ENCODE measurements at regions not wholly inside any gene's neighbourhood (a gene's known extent, or its start where the extent isn't known, plus 50 kb on each side); places are given as distances from the start of the nearest gene placed in this dataset.
"Not testable (repeated sequence)": the region's sequence is repeated elsewhere in the genome, so short reads cannot be mapped to it uniquely, and the experiment has no call there.

DNA sequence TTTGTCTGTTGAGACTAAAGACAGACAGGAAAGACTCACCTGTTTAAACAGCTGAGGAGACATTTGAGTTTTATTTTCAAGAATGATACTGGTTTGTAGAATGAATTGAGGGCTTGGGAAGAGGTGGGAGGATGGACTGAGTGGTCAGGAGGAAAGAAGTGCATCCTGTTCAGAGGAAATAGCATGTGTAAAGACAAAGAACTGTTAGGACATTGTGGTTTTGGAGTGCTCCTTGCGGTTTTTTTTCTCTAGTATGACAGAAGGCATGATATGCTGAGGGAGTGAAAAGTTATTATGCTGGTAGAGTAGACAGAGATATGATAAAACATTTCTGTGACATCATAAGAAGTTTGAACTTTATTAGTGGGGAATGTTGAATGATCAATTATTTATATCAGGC, 270.7 kb upstream of the ELAVL2 start:
- Mint-ChIP-seq H3K4me1 (no peaks in the 10 kb centered on the region), H3K9me3 (peaks cover 14% of the 10 kb centered on the region), H3K36me3 (ENCODE audit: low read depth) (no peaks in the 10 kb centered on the region), H3K4me3 (no peak overlapping the region), H3K27me3 (no peaks in the 10 kb centered on the region), H3K27ac (no peak overlapping the region)
- no peak for DNase-seq
- ChIA-PET POLR2A (no interaction called here), CTCF (no interaction called here)

DNA sequence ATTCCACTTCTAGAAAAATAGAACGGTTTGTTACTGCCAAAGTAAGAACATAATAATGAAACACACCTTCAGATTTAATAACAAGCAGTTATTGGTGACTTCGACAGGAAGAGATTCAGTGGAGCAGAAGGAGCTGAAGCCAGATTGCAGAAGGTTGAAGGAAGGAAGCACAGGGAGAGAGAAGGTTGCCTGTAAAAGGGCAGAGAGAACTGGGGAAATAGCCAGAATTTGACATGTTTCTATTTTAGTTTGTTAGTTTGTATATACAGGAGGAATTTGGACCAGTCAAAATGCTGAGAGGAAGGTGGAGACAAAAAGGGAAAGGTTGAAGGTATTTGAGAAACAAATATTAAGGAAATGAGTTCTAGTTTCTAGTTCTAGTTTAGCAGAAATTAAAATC, 269.2 kb upstream of the ELAVL2 start:
- H3K9me3 Mint-ChIP-seq, result peaks cover 8% of the 10 kb centered on the region
- CTCF ChIA-PET, result no interaction called here
- no peak for DNase-seq
- H3K27me3 Mint-ChIP-seq, result no peaks in the 10 kb centered on the region
- no peaks in the 10 kb centered on the region for H3K4me1 Mint-ChIP-seq
- H3K4me3 Mint-ChIP-seq, result no peak overlapping the region
- H3K27ac Mint-ChIP-seq, result no peak overlapping the region
- POLR2A ChIA-PET, result no interaction called here
- H3K36me3 Mint-ChIP-seq (ENCODE audit: low read depth), result no peaks in the 10 kb centered on the region

DNA sequence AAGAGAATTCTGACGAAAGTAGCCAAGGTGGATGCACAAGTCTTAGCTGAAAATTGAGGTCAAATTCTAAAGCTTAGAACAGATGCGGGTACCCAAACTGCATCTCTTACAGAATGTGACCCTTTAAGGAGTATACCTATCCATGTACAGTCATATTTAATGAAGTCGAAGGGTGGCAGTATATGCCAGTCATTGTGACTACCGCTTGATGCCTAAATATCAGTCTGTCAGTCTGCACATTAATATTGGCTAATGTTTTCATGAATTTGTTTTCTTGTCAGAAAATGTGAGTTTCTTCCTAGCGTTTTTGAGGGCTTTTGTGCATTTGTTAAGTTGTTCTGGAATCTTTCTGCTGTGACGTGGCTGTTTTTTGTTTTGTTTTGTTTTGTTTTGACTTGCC, 264.5 kb upstream of the ELAVL2 start:
- Mint-ChIP-seq H3K4me1 (no peaks in the 10 kb centered on the region), H3K27ac (no peak overlapping the region), H3K27me3 (no peaks in the 10 kb centered on the region), H3K4me3 (no peak overlapping the region), H3K36me3 (ENCODE audit: low read depth) (no peaks in the 10 kb centered on the region), H3K9me3 (peaks cover 20% of the 10 kb centered on the region)
- CTCF ChIA-PET, result no interaction called here
- no peak for DNase-seq
- POLR2A ChIA-PET, result no interaction called here

DNA sequence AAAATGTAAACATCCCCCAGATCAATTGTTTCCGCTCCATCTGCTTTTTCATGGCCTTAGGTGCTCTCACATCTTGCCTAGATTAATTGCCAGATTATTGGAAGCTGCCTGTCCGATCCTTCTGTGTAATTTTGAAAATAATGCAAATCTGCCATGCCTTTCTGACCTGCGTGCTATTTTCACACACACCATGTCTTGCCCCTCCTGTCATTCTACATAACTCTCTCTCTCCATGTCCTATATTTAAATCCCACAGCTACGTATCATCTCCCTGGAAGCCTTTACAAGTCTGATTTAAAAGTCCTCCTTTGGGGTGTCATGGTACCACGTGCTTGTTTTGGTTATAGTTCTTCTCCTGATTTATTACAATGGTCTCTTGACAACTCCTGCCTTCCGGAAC, 247.6 kb upstream of the ELAVL2 start:
- H3K27me3 Mint-ChIP-seq, result no peaks in the 10 kb centered on the region
- H3K36me3 Mint-ChIP-seq (ENCODE audit: low read depth), result no peaks in the 10 kb centered on the region
- no peak overlapping the region for H3K4me3 Mint-ChIP-seq
- H3K27ac Mint-ChIP-seq, result no peak overlapping the region
- POLR2A ChIA-PET, result no interaction called here
- H3K4me1 Mint-ChIP-seq, result no peaks in the 10 kb centered on the region
- CTCF ChIA-PET, result no interaction called here
- H3K9me3 Mint-ChIP-seq, result peaks cover 11% of the 10 kb centered on the region
- DNase-seq, result no peak

DNA sequence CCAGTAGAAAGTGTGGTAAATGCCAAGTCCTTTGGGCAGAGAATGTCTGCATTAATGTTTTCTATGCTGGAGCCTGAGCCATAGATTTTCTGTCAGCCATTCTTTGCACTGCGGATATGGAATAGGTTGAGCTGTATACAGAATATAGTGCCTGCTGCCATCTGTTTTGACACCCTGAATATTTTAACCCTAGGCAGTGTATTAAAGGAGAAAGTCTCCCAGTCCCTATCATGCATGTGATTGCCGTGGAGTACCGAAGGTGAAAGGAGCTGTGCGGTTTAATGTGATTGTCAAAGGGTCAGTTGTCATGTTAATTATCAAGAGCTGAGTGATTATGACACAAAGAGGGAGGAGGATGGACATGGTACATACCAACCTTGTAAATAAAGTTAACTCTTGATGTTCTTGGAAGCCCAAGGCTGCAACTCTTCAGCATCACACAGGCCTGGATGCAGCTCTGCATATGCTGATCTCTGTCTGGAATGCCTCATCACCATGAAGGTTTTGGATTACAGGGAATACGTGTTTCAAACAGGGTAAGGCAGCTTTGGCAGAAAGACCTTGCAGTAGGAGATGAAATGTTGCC, 247.1 kb upstream of the ELAVL2 start:
- no peaks in the 10 kb centered on the region for H3K36me3 Mint-ChIP-seq (ENCODE audit: low read depth)
- no peaks in the 10 kb centered on the region for H3K4me1 Mint-ChIP-seq
- no peak overlapping the region for H3K4me3 Mint-ChIP-seq
- no peaks in the 10 kb centered on the region for H3K27me3 Mint-ChIP-seq
- no peak overlapping the region for H3K27ac Mint-ChIP-seq
- POLR2A ChIA-PET, result no interaction called here
- CTCF ChIA-PET, result no interaction called here
- peaks cover 11% of the 10 kb centered on the region for H3K9me3 Mint-ChIP-seq
- DNase-seq, result no peak

DNA sequence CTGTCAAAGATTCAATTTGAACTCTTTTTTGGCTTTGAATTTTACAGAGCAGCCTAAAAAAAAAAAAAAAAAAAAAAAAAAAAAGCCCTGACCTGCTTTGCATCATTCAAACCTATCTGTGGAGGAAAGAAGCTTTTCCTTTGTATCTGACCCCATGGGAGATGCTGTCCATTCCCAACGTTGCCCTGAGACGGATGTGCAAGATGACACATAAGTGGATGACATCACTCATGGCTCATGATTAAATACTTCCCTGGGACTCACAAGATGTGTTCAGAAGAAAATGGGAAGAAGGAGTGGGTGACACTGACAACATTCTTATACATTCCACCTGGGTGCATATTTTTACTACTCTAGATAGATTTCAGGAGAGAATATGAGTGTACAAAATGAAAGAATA, 245.7 kb upstream of the ELAVL2 start:
- no peak overlapping the region for H3K4me3 Mint-ChIP-seq
- H3K36me3 Mint-ChIP-seq (ENCODE audit: low read depth), result no peaks in the 10 kb centered on the region
- DNase-seq, result no peak
- ChIA-PET CTCF (no interaction called here), POLR2A (no interaction called here)
- H3K27ac Mint-ChIP-seq, result no peak overlapping the region
- no peaks in the 10 kb centered on the region for H3K27me3 Mint-ChIP-seq
- H3K9me3 Mint-ChIP-seq, result peaks cover 11% of the 10 kb centered on the region
- no peaks in the 10 kb centered on the region for H3K4me1 Mint-ChIP-seq

DNA sequence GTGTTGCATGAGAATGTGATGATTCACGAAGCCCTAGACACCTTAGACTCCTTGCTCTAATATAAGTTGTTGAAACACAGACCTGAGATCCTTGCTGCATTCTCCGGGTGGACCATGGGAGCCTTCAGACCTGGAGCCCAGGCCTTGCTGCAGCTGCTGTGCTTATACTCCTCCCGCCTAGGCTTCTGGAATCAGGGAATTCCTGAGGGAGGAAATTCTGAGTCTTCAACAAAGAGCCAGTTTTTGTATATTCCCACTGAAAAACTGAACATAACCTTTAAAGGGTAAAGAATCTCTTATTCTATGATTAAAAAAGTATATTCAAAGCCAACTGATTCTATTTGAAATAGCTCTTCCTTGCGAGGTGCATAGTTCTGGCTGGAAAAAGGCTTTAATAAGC, 245.1 kb upstream of the ELAVL2 start:
- no peaks in the 10 kb centered on the region for H3K4me1 Mint-ChIP-seq
- peaks cover 9% of the 10 kb centered on the region for H3K9me3 Mint-ChIP-seq
- POLR2A ChIA-PET, result no interaction called here
- no peaks in the 10 kb centered on the region for H3K27me3 Mint-ChIP-seq
- H3K4me3 Mint-ChIP-seq, result no peak overlapping the region
- no peaks in the 10 kb centered on the region for H3K36me3 Mint-ChIP-seq (ENCODE audit: low read depth)
- CTCF ChIA-PET, result no interaction called here
- no peak overlapping the region for H3K27ac Mint-ChIP-seq
- no peak for DNase-seq

DNA sequence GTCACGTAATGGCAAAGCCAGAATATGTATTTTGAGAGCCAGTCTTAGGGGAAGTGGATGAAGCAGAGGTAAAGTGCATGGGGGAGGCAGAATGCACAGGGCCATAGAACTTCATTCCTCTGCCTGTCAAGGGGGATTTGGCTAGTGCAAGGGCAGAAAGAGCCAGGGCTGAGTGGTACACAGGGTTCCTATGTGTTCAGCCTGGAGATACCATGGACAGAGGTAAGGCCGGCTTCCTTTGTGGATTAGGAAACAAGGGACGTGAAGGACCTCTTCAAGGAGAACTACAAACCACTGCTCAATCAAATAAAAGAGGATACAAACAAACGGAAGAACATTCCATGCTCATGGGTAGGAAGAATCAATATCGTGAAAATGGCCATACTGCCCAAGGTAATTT, 241.1 kb upstream of the ELAVL2 start:
- H3K4me1 Mint-ChIP-seq; DNase-seq; CTCF ChIA-PET; POLR2A ChIA-PET; H3K27me3 Mint-ChIP-seq; H3K9me3 Mint-ChIP-seq; H3K4me3 Mint-ChIP-seq; H3K36me3 Mint-ChIP-seq (ENCODE audit: low read depth); H3K27ac Mint-ChIP-seq: not testable (repeated sequence)

DNA sequence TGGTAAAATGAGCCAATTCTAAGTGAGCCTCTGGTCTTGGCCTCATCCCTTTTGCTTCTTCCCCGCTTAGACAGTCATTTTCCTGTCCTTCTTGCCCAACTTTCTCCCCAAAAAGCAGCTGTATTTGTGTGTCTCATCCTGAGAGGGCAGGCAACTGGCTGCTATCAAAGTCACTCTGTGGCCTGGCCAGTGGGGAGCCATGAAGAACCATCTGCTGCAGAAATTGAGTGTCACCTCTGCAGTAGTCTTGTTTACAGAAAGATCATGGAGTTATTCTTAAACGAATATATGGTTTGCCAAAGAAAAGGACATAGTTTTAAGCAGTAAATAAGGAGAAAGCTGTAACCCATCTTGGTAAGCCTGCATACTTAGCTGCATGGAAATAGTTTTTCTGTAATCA, 233.6 kb upstream of the ELAVL2 start:
- DNase-seq, result no peak
- Mint-ChIP-seq H3K36me3 (ENCODE audit: low read depth) (no peaks in the 10 kb centered on the region), H3K4me3 (no peak overlapping the region), H3K27ac (no peak overlapping the region), H3K27me3 (no peaks in the 10 kb centered on the region), H3K9me3 (peaks cover 5% of the 10 kb centered on the region), H3K4me1 (no peaks in the 10 kb centered on the region)
- ChIA-PET POLR2A (no interaction called here), CTCF (no interaction called here)

DNA sequence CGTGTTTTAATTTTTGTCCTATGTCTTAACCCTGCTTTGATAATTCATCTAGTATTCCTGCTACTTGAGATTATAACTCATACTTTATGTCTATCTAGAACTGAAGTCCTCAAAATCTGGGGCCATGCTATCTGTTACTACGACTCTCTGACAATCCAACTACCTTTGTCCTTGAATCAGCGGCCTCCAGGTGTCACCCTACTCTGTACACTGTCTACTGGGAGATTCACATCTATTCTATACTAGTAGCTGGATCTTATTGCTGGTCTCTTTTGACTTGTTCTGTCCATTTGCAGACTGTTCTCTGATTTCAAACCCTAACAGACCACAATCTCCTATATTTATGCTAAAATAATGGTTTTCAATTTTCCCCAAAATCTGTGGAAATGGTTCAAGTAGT, 225.5 kb upstream of the ELAVL2 start:
- Mint-ChIP-seq H3K27me3 (no peaks in the 10 kb centered on the region), H3K4me1 (no peaks in the 10 kb centered on the region), H3K4me3 (no peak overlapping the region), H3K27ac (no peak overlapping the region), H3K36me3 (ENCODE audit: low read depth) (no peaks in the 10 kb centered on the region), H3K9me3 (peaks cover 4% of the 10 kb centered on the region)
- no peak for DNase-seq
- POLR2A ChIA-PET, result no interaction called here
- CTCF ChIA-PET, result no interaction called here

DNA sequence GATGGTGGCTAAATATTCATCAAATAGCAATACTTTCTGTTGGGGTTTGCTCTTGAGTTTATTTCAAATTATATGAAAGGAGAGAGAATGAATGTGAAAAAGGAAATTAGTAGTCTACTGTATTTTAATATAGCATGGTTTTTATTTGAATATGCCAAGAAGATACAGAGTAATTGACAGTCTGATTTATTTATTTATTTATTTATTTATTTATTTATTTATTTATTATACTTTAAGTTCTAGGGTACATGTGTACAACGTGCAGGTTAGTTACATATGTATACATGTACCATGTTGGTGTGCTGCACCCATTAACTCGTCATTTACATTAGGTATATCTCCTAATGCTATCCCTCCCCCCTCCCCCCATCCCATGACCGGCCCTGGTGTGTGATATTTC, 224.2 kb upstream of the ELAVL2 start:
- H3K36me3 Mint-ChIP-seq (ENCODE audit: low read depth); H3K4me3 Mint-ChIP-seq; POLR2A ChIA-PET; H3K27ac Mint-ChIP-seq; DNase-seq; CTCF ChIA-PET; H3K4me1 Mint-ChIP-seq; H3K9me3 Mint-ChIP-seq; H3K27me3 Mint-ChIP-seq: not testable (repeated sequence)

DNA sequence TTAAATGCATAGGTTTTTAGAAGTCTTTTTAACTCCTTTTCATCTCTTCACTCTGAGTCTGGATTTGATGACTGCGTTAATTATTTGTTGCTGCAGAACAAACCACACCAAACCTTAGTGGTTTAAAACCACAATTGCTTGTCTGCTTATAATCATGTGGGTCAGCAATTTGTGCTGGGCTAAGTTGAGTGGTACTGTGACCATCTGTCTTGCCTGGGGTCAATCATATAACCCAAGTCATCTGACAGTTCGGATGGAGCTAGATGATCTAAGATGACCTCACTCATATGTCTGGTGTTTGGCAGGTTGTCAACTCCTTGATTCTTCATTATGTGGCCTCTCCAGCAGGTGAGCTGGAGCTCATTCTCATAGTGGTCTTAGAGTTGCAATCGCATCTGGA, 219.1 kb upstream of the ELAVL2 start:
- POLR2A ChIA-PET, result no interaction called here
- no peaks in the 10 kb centered on the region for H3K27me3 Mint-ChIP-seq
- H3K4me3 Mint-ChIP-seq, result no peak overlapping the region
- H3K36me3 Mint-ChIP-seq (ENCODE audit: low read depth), result no peaks in the 10 kb centered on the region
- H3K27ac Mint-ChIP-seq, result no peak overlapping the region
- CTCF ChIA-PET, result no interaction called here
- H3K9me3 Mint-ChIP-seq, result peaks cover 12% of the 10 kb centered on the region
- no peak for DNase-seq
- no peaks in the 10 kb centered on the region for H3K4me1 Mint-ChIP-seq

DNA sequence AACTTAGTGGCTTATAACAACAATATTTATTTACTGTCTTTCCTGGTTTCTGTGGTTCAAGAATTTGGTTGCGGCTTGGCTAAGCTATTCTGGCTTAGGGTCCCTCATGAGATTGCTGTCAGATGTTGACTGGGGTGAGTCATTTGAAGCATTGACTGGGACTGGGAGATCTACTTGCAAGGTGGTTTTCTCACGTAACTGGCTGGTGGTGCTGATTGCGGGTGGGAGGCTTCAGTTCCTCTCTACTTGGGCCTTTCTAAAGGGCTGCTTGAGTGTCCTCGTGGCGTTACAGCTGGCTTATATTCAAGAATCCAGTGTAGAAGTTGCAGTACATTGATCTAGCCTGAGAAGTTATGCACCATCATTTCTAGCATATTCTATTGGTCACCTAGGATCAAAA, 218.5 kb upstream of the ELAVL2 start:
- POLR2A ChIA-PET, result no interaction called here
- Mint-ChIP-seq H3K9me3 (peaks cover 15% of the 10 kb centered on the region), H3K27me3 (no peaks in the 10 kb centered on the region), H3K27ac (no peak overlapping the region), H3K4me3 (no peak overlapping the region), H3K4me1 (no peaks in the 10 kb centered on the region), H3K36me3 (ENCODE audit: low read depth) (no peaks in the 10 kb centered on the region)
- DNase-seq, result no peak
- CTCF ChIA-PET, result no interaction called here

DNA sequence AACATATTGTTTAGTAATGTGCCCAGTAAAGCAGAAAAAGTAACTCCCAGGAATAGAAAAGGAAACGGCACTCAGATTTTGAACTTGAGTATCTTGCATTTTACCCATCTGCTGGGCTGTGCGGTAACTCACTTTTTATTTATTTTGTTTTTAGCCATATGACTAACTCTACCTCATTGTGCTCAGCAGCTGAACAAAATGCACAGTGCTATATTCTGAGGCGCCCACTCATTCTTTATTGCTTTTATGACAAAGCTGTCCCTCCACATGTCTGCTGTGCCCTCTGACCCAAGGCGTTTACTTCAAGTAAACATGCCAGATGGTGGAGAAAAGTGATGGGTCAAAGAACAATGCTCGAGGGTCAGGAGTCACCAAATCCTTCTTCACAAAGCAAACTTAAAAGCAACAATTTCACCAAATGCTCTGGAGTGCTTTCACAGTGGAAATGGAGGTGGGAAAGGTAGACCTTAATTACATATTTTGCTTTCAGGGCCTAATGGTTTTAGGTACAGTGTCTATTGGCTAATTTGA, 215.2 kb upstream of the ELAVL2 start:
- CTCF ChIA-PET, result no interaction called here

DNA sequence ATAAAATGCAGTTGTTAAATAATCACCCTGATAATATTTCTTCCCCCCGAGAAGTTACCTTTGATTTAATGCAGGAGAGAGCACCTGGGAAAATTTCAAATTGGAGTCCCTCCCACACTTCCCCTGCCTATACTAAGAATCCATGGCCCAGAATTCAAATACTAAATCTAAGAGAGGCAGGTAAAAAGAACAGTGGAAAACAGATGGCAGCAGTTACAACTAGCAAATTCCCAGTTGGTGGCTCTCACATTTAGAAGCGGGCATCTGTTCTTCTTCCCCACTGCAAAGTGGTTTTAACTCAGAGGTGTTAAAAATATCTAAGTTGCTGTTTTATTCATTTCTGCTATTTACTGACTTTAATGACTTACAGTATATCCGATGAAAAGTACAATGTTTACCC, 210.4 kb upstream of the ELAVL2 start:
- DNase-seq, result no peak
- no peaks in the 10 kb centered on the region for H3K27me3 Mint-ChIP-seq
- ChIA-PET POLR2A (no interaction called here), CTCF (no interaction called here)
- no peaks in the 10 kb centered on the region for H3K4me1 Mint-ChIP-seq
- H3K9me3 Mint-ChIP-seq, result peaks cover 25% of the 10 kb centered on the region
- no peak overlapping the region for H3K27ac Mint-ChIP-seq
- H3K4me3 Mint-ChIP-seq, result no peak overlapping the region
- no peaks in the 10 kb centered on the region for H3K36me3 Mint-ChIP-seq (ENCODE audit: low read depth)

More for the DNA sequence above, 215.2 kb upstream of the ELAVL2 start:
- H3K4me3 Mint-ChIP-seq, result no peak overlapping the region
- H3K4me1 Mint-ChIP-seq, result no peaks in the 10 kb centered on the region
- H3K36me3 Mint-ChIP-seq (ENCODE audit: low read depth), result no peaks in the 10 kb centered on the region
- peaks cover 18% of the 10 kb centered on the region for H3K9me3 Mint-ChIP-seq
- H3K27ac Mint-ChIP-seq, result no peak overlapping the region
- no peaks in the 10 kb centered on the region for H3K27me3 Mint-ChIP-seq
- no peak for DNase-seq
- POLR2A ChIA-PET, result no interaction called here

All from activated CD4-positive, alpha-beta T cell treated with anti-CD3 and anti-CD28 coated beads, Interleukin-2, amount 10 ng/mL, durations not matched to agents 7 days and 5 days (primary cell).